ENCODE measurements at regions not wholly inside any gene's neighbourhood (a gene's known extent, or its start where the extent isn't known, plus 50 kb on each side); places are given as distances from the start of the nearest gene placed in this dataset.
"Not testable (repeated sequence)": the region's sequence is repeated elsewhere in the genome, so short reads cannot be mapped to it uniquely, and the experiment has no call there.

GRCh38 chr2:238502088-238502810, 75.5 kb downstream of the ASB1 start:
- DNase-seq (ENCODE audit: low read depth), result no peak

GRCh38 chr2:238502956-238503791, 76.4 kb downstream of the ASB1 start:
- DNase-seq (ENCODE audit: low read depth), result no peak

- DNase-seq (ENCODE audit: low read depth), result no peak
These were observed 77.6 kb downstream of the ASB1 start for GRCh38 chr2:238504181-238504931.

- DNase-seq (ENCODE audit: low read depth), result peak; percentile 18
These were observed 78.6 kb downstream of the ASB1 start for GRCh38 chr2:238505119-238505891.

DNA sequence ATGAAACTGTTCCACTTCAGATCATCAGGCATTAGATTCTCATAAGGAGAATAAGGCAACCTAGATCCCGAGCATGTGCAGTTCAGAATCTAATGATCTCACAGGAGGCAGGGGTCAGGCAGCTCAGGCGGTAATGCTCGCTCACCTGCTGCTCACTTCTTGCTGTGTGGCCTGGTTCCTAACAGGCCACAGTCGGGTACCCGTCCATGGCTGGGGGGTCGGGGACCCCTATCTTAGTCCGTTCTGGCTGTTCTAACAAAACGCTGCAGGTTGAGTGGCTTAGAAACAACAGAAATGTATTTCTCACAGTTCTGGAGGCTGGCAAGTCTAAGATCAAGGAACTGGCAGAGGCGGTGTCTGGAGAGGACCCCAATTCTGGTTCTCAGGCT, 79.2 kb downstream of the ASB1 start:
- DNase-seq (ENCODE audit: low read depth), result no peak

- no peak for DNase-seq (ENCODE audit: low read depth)
These were observed 79.8 kb downstream of the ASB1 start for GRCh38 chr2:238506371-238507068.

GRCh38 chr2:238507836-238508235, 81.1 kb downstream of the ASB1 start:
- no peak for DNase-seq (ENCODE audit: low read depth)

- no peak for DNase-seq (ENCODE audit: low read depth)
These were observed 82.6 kb downstream of the ASB1 start for GRCh38 chr2:238509151-238509835.

DNA sequence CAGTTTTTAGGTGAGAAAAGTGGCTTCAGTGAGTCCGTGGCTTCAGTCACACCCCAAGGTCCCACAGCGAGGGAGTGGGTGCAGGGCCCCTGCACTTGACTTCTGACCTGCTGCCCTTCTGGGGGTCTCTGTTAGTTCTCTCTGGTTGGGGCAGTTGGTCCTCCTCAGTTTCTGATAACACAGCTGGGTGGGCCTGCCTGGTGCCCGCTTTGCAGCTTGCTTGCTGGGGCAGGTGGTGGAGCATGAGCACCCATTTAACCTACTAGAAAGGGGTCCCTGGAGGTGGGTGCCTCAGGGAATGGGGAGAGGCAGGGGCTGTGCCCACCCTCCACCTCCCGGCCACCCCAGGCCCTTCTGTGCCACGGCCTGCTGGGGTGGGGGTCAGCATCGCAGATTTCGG, 83.2 kb downstream of the ASB1 start:
- no peak for DNase-seq (ENCODE audit: low read depth)

GRCh38 chr2:238510911-238511613, 84.3 kb downstream of the ASB1 start:
- no peak for DNase-seq (ENCODE audit: low read depth)

GRCh38 chr2:238511614-238511950, 84.9 kb downstream of the ASB1 start:
- no peak for DNase-seq (ENCODE audit: low read depth)

- no peak for DNase-seq (ENCODE audit: low read depth)
These were observed 85.6 kb downstream of the ASB1 start for GRCh38 chr2:238512247-238512867.

DNA sequence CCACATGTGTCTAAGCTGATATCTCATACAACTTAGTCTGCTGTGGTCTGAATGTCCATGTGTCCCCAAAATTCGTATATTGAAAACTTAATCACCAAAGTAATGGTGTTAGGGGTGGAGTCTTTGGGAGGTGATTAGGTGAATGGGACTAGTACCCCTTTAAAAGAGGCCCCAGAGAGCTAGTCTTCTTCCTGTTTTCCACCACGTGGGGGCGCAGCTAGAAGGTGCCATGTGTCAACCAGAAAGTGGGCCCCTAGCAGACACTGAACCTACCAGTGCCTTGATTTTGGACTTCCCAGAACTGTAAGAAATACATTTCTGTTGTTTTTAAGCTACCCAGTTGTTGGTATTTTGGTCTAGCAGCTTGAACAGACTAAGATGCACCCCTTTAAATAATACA, 86.6 kb downstream of the ASB1 start:
- DNase-seq (ENCODE audit: low read depth), result peak; percentile 52

DNA sequence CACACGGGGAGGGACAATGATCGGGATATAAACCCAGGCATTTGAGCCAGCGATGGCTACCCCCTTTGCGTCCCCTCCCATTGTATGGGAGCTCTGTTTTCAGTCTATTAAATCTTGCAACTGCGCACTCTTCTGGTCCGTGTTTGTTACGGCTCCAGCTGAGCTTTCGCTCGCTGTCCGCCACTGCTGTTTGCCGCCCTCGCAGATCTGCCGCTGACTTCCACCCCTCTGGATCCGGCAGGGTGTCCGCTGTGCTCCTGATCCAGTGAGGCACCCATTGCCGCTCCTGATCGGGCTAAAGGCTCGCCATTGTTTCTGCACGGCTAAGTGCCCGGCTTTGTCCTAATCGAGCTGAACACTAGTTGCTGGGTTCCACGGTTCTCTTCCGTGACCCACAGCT, 87.3 kb downstream of the ASB1 start:
- not testable (repeated sequence) for DNase-seq (ENCODE audit: low read depth)

- DNase-seq (ENCODE audit: low read depth), result no peak
These were observed 88.7 kb downstream of the ASB1 start for GRCh38 chr2:238515377-238515776.

DNA sequence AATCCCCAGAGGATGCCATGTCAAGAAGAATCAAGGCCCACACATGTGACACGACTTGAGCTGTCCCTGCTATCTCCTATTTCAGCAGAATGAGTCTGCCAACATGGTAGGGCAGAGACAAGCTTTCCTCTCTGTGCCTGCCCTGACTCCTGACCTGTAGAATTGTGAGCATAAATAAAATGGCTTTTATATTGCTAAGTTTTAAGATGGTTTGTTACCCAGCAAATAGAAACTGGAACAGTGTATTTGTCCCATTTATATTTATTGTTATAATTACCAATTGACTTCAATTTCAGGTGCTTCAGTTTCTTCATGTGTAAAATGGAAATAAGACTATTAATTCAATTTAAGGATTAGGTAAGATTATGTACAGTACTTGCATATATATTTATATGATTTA, 90.5 kb downstream of the ASB1 start:
- DNase-seq (ENCODE audit: low read depth), result no peak

DNA sequence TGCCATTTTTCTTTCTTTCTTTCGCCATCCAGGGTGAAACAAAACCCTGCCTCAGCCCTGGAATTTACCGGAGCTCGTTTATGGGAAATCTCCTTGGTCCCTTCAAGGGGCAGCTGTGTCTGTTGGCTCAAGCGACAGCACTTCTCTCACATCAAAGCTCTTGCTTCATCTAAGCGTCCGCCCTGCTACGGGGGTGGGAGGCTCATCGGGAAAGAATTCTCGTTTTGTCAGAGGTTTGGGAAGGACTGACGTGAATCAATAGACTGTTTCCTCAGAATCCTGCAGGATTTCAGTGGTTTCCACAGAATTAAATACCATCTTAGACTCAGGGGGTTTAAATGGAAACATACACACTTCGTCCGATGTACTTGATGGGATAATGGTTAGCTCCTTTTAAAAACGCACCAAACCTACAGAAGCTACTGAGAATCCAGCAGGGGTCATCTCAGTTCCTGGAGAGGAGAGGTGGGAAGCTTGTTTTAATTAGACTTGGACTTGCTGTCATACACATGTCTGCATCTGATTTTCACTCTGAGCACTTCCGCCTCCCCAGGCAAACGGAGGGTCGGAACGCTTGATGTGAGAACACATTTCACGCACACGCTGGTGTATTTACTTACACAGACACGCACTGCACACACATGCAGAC, 91.6 kb downstream of the ASB1 start:
- no peak for DNase-seq (ENCODE audit: low read depth)

DNA sequence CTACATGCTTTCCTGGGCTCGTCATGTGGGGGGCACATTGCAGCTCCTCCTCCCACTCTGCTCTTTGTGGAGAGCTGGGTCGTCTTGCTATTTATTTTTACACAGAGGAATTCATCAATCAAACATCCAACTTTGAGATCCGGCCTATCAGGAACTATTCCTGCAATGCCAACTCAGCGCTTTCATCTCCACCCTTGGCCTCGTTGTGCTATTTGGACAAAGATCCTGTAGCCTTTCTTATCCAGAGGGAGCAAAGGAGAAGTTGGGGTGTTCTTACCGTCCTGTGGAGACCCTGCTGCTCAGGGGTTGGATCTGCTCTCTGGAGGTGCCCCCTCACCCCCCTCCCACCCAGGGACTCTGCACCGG, 92.1 kb downstream of the ASB1 start:
- DNase-seq (ENCODE audit: low read depth), result no peak

All from myocyte (in vitro differentiated cells).